K562 (cell line): ENCODE measurements at regions not wholly inside any gene's neighbourhood (a gene's known extent, or its start where the extent isn't known, plus 50 kb on each side); places are given as distances from the start of the nearest gene placed in this dataset.

Experiments
- ATAC-seq: fragments of 200-7000 bp; cut with Tn5 transposase; 3 replicates; pipeline ENCODE4 v1.9.1; 2020; ENCODE audit warnings: moderate library complexity
- BruUV-seq: library from RNA; stranded (reverse); fragments of 400-500 nt; replicated peaks from 2 replicates; lab custom pipeline; 2021; lab: Mats Ljungman, UMichigan
- CTCF ChIA-PET: fragments of 300-600 bp; formaldehyde crosslinking; extraction: SDS; loops from one replicate; lab custom pipeline; 2021; ENCODE audit warnings: low intra/inter-chr PET ratio; lab: Yijun Ruan, JAX
- POLR2A ChIA-PET: fragments of 300-600, 350-650 bp; sonication (Branson Sonifier 250); formaldehyde crosslinking; extraction: SDS; loops from one replicate; lab custom pipeline; 2021; ENCODE audit warnings: antibody characterized with exemption, inconsistent platforms; lab: Yijun Ruan, JAX
- DNase-seq, 4 experiments: peaks; one replicate each; pipeline versions ENCODE4 v3.0.0 to v3.0.0-alpha.2; 2011 to 2018; ENCODE audit warnings: low spot score in 3 of 4, mixed read lengths in 3 of 4; ENCODE audit errors: extremely low read depth in 1 of 4
- FAIRE-seq: peaks from 2 replicates; lab custom pipeline; 2011; peaks lifted over from hg19 to GRCh38; lab: Jason Lieb, UNC
- H2AFZ ChIP-seq: 2 replicates; pipeline ENCODE4 v1.6.0; 2011; ENCODE audit warnings: low read depth, low read length, control low read depth, inconsistent platforms
- H3K27ac ChIP-seq: fragments of 200-600 bp; 3 replicates; pipeline ENCODE4 v1.8.0; 2011; ENCODE audit warnings: low read depth, mild to moderate bottlenecking, control low read depth, inconsistent platforms, low read length, moderate library complexity, mixed read lengths; ENCODE audit errors: extremely low read depth
- H3K27me3 ChIP-seq, 2 experiments: fragments of 300-600 bp in 1 of 2; 2 replicates in 1 of 2; 3 replicates in 1 of 2; pipeline versions ENCODE4 v1.6.0 to v1.8.0; 2011; ENCODE audit warnings: inconsistent platforms in 2 of 2, low read length in 2 of 2, mild to moderate bottlenecking in 1 of 2, mixed read lengths in 1 of 2, moderate library complexity in 1 of 2; ENCODE audit not compliant: control insufficient read depth in 2 of 2, insufficient read depth in 2 of 2
- H3K36me3 ChIP-seq: fragments of 300-600 bp; 3 replicates; pipeline ENCODE4 v1.8.0; 2011; ENCODE audit warnings: mild to moderate bottlenecking, low read length, inconsistent platforms; ENCODE audit not compliant: control insufficient read depth, insufficient read depth
- H3K4me1 ChIP-seq, 2 experiments: fragments of 200-600 bp in 1 of 2; replicated peaks in 1 of 2; 2 replicates in 1 of 2; 3 replicates in 1 of 2; pipeline versions ENCODE4 v1.5.1 to v1.8.0; 2011; ENCODE audit warnings: inconsistent platforms in 2 of 2, low read length in 2 of 2, mild to moderate bottlenecking in 1 of 2, mixed read lengths in 1 of 2, moderate library complexity in 1 of 2; ENCODE audit not compliant: control insufficient read depth in 2 of 2, insufficient read depth in 2 of 2
- H3K4me2 ChIP-seq: 2 replicates; pipeline ENCODE4 v1.6.1; 2011; ENCODE audit warnings: low read length, control low read depth, inconsistent platforms, mixed read lengths; ENCODE audit not compliant: insufficient read depth
- H3K4me3 ChIP-seq: fragments of 200-600 bp; sonication (generic), shearing (Covaris generic); 2 replicates; pipeline ENCODE4 v1.5.1; 2016; ENCODE audit warnings: control low read depth, inconsistent platforms
- H3K79me2 ChIP-seq: fragments of 200-600 bp; 3 replicates; pipeline ENCODE4 v1.8.0; 2011; ENCODE audit warnings: low read length, inconsistent platforms; ENCODE audit not compliant: control insufficient read depth, insufficient read depth
- H3K9ac ChIP-seq, 2 experiments: 2 replicates each; pipeline versions ENCODE4 v1.6.0 to v1.6.1; 2011; ENCODE audit warnings: low read depth in 2 of 2, low read length in 2 of 2, control low read depth in 1 of 2, inconsistent platforms in 1 of 2, mild to moderate bottlenecking in 1 of 2, mixed read lengths in 1 of 2; ENCODE audit not compliant: insufficient read depth in 1 of 2
- H3K9me1 ChIP-seq: one replicate; pipeline ENCODE4 v1.6.0; 2011; ENCODE audit warnings: inconsistent platforms, mild to moderate bottlenecking, low read length, moderate library complexity; ENCODE audit not compliant: control insufficient read depth, insufficient read depth
- H3K9me3 ChIP-seq: replicated peaks from 2 replicates; pipeline ENCODE4 v1.5.1; 2011; ENCODE audit warnings: low read depth, low read length, inconsistent platforms; ENCODE audit not compliant: control insufficient read depth, insufficient read depth
- H4K20me1 ChIP-seq: replicated peaks from 2 replicates; pipeline ENCODE4 v1.6.1; 2011; ENCODE audit warnings: low read length, inconsistent platforms, mixed read lengths; ENCODE audit not compliant: control insufficient read depth, insufficient read depth
- CUX1 ChIP-seq: fragments of 200-800 bp; sonication (Bioruptor generic); IDR thresholded peaks from 2 replicates; pipeline ENCODE4 v1.6.1; 2016; ENCODE audit warnings: missing genetic modification characterization, missing compliant biosample characterization
- THAP7 ChIP-seq: fragments of 250-450 bp; sonication (Bioruptor Pico); IDR thresholded peaks from 2 replicates; pipeline ENCODE4 v1.5.0; 2021
- ZNF121 ChIP-seq: sonication (generic); formaldehyde crosslinking; conservative IDR thresholded peaks from 2 replicates; pipeline ENCODE4 v1.8.0; 2022; ENCODE audit warnings: missing genetic modification reagents
- ZNF124 ChIP-seq: sonication (generic); formaldehyde crosslinking; IDR thresholded peaks from 2 replicates; pipeline ENCODE4 v1.8.1; 2022; ENCODE audit warnings: missing genetic modification reagents
- WGBS: fragments of 100-300 bp; shearing (Covaris generic); methylation state at CpG from one replicate; pipeline ENCODE4 v1.1.6; 2016; ENCODE audit warnings: low coverage, mixed read lengths; ENCODE audit not compliant: insufficient coverage; ENCODE audit errors: missing lambda C conversion rate; 5-methylcytosine and 5-hydroxymethylcytosine counted together
- in situ Hi-C: fragments of 300-500 bp; cut with MboI; formaldehyde crosslinking; loops from 4 replicates; pipeline ENCODE4 v1.15.0; 2018; ENCODE audit warnings: inconsistent platforms, mixed read lengths
- intact Hi-C: fragments of 100-400 bp; cut with micrococcal nuclease; formaldehyde crosslinking; loops from 2 replicates; pipeline ENCODE4 v1.14.2; 2022
- TF ChIP-seq, protein P1 (sequence below), 2 experiments: IDR thresholded peaks; 2 replicates each; pipeline ENCODE4 v1.6.1; 2012; ENCODE audit warnings: improper control_type of control experiment in 2 of 2, low read depth in 2 of 2, low read length in 2 of 2, borderline replicate concordance in 1 of 2

DNA sequence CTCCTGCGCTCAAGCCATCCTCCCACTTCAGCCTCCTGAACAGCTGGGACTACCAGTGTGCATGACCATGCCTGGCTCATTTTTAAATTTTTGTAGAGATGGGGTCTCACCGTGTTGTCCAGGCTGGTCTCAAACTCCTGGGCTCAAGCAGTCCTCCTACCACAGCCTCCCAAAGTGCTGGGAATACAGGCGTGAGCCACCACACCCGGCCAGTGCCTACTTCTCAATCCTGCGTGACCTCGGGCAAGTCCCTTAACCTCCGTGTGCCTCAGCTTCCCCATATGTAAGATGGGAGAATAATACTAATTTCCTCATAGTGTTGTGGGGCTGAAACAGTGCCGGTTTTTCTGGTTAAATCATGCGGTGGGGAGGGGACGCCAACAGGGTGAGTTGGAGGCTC is 143.5 kb upstream of the CIBAR2 start:
- intact Hi-C loops (no loop called here), in situ Hi-C loops (loop anchor here (10.0 kb wide), 1 partner anchor 141 kb away; the partner anchor contains the start of gene CIBAR2)
- 72% methylated on average over 10 of the region's 10 CpGs for WGBS
- TF ChIP-seq ZNF121 (CRISPR knock-in tag) (peak; percentile 94), CUX1 (CRISPR knock-in tag) (no peak), ZNF124 (no peak), THAP7 (no peak)
- TF ChIP-seq, protein P1, sequence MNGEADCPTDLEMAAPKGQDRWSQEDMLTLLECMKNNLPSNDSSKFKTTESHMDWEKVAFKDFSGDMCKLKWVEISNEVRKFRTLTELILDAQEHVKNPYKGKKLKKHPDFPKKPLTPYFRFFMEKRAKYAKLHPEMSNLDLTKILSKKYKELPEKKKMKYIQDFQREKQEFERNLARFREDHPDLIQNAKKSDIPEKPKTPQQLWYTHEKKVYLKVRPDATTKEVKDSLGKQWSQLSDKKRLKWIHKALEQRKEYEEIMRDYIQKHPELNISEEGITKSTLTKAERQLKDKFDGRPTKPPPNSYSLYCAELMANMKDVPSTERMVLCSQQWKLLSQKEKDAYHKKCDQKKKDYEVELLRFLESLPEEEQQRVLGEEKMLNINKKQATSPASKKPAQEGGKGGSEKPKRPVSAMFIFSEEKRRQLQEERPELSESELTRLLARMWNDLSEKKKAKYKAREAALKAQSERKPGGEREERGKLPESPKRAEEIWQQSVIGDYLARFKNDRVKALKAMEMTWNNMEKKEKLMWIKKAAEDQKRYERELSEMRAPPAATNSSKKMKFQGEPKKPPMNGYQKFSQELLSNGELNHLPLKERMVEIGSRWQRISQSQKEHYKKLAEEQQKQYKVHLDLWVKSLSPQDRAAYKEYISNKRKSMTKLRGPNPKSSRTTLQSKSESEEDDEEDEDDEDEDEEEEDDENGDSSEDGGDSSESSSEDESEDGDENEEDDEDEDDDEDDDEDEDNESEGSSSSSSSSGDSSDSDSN (IDR thresholded peaks at IDR 0.05; ENCODE audit: borderline replicate concordance in 1 of 2, low read depth in 2 of 2, low read length in 2 of 2): no peak
- Histone ChIP-seq H3K4me2 (no peak overlapping the region), H3K9me3 (no peaks in the 10 kb centered on the region), H3K36me3 (no peaks in the 10 kb centered on the region), H3K9ac (no peak overlapping the region), H4K20me1 (peaks cover 57% of the 10 kb centered on the region), H2AFZ (no peak overlapping the region), H3K4me1 (peaks cover 2 to 52% of the 10 kb centered on the region in 2 experiments; a peak in 3 of 5 replicates), H3K79me2 (peaks cover 6% of the 10 kb centered on the region; the same call in 2 of the 3 replicates), H3K27me3 (no peaks in the 10 kb centered on the region), H3K27ac (no peak overlapping the region), H3K9me1 (peaks cover 7% of the 10 kb centered on the region), H3K4me3 (no peak overlapping the region)
- BruUV-seq: no TSS peak
- ChIA-PET POLR2A (interaction anchor here (0.6 to 2.0 kb wide), 3 partner anchors 11 to 53 kb away, joined by 3 to 4 read pairs (median 3); no protein-coding TSS in a partner anchor), CTCF (interaction anchor here (0.5 to 0.7 kb wide), 2 partner anchors 13 to 220 kb away, joined by 3 read pairs; no protein-coding TSS in a partner anchor)
- ATAC-seq (no peak), FAIRE-seq (no peak), DNase-seq (no peak)
